GM23248 (cell line): ENCODE measurements at regions not wholly inside any gene's neighbourhood (a gene's known extent, or its start where the extent isn't known, plus 50 kb on each side); places are given as distances from the start of the nearest gene placed in this dataset.

Source experiments
- EZH2 ChIP-seq: fragments of 200-600 bp; sonication (generic); IDR thresholded peaks from 2 replicates; pipeline ENCODE4 v1.6.1; 2018; ENCODE audit warnings: antibody characterized with exemption, mild to moderate bottlenecking; ENCODE audit not compliant: insufficient read depth, poor library complexity, severe bottlenecking
- EZH2phosphoT487 ChIP-seq: fragments of 200-600 bp; sonication (generic); IDR thresholded peaks from 2 replicates; pipeline ENCODE4 v1.6.1; 2018; ENCODE audit warnings: antibody characterized with exemption, moderate library complexity, mild to moderate bottlenecking, low read depth; ENCODE audit not compliant: insufficient read depth

DNA sequence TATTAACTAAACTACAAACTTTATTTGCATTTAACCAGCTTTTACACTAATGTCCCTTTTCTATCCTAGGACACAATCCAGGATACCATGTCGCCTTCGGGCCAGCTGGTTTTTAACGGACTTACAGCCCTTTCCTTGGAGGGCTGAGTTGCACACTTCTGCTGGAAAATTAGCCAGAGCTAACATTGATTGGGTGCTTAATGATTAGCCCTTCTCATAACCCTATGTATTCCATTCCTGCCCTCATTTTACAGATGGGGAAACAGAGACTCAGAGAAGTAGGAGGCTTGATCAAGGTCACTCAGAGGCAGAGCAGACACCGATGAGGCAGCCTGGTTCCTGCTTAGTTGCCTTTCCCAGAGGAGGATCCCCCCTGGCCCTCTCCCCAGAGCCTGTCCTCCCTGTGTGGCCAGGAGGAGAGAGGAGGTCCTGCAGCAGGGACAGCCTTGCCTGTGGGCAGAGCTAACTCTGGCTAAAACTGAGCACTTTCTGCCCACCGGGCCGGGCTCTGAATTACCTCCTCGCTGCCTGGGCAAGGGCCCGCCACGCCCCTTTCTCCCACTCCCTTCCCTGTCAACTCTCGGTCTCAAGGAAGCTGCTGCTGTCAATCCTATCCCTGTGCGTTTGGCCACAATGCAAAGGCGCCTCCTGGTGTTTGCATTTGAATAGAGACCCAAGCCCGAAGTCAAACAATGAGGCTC, 59.6 kb upstream of the PAX6 start:
- no peak for TF ChIP-seq EZH2phosphoT487
- no peak for TF ChIP-seq EZH2
